Activated T-cell treated with anti-CD3 and anti-CD28 coated beads, Interleukin-2, amount 50 U/mL, for 48 hours (primary cell): ENCODE measurements at regions not wholly inside any gene's neighbourhood (a gene's known extent, or its start where the extent isn't known, plus 50 kb on each side); places are given as distances from the start of the nearest gene placed in this dataset.
"Not testable (repeated sequence)": the region's sequence is repeated elsewhere in the genome, so short reads cannot be mapped to it uniquely, and the experiment has no call there.

Experiments
- DNase-seq, 2 experiments: peaks; one replicate each; pipeline ENCODE4 v3.0.0-alpha.2; 2020

- DNase-seq: no peak
Measured at GRCh38 chr10:126722726-126723125, 52.2 kb upstream of the C10orf90 start.

DNA sequence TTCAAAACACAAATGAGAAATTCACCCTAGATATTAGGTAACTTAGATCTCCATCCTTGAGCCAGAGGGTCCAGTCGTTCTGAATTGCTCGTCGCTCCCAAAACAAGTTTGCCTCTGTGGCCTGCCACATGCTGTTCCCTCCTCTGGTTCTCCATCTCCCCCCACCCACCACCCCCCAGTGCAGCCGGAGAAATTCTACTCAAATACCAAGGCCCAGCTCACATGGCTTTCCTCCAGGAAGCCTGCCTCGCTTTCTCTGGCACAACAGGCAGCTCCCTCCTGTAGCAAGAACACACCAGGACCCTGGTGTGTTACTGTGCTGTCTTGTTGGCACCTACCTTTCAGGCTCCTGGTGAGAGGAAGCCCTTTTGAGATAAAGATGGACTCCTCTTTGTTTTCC is 52.7 kb upstream of the C10orf90 start:
- DNase-seq: no peak

GRCh38 chr10:126729314-126729870 is 58.9 kb upstream of the C10orf90 start:
- no peak for DNase-seq

- DNase-seq: no peak
Measured at GRCh38 chr10:126730856-126731609, 60.5 kb upstream of the C10orf90 start.

DNA sequence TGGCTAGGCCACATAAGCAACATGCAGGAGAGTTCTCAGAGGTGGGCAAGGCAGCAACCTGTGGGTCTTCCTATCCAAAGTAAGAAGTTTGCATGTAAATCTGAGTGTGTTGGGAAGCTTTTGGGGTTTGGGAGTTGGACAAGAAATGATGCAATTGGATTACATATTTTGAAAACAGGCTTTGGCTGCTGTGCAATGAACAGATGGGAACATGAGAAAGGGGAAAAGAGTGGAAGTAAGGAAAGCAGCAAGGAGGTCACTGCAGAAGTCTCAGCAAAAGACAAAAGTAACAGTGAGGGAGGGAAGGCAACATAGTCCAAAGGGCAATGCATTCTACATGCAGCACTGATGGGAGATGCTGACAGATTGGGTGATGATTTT is 61.1 kb upstream of the C10orf90 start:
- no peak for DNase-seq

DNA sequence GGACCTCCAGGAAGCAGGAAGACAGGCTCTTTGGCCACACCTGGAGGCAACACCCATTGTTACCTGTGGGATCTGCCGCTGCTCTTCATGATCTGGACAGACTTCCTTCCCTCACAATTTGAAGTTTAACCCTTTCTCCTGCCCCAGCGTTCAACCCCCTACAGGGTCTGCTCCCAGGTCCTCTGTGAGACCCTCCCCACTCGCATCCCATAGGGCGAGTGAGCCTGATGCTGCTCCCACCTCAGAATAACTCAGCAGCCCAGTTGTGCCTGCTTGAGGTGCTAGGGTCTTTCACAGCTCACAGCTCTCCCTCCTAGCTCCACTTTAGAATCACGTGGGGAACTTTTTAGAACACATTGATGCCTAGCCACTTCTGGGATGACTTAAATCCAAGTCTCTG is 61.8 kb upstream of the C10orf90 start:
- no peak for DNase-seq

GRCh38 chr10:126732868-126733267 is 62.4 kb upstream of the C10orf90 start:
- no peak for DNase-seq

GRCh38 chr10:126734015-126734414 is 63.5 kb upstream of the C10orf90 start:
- DNase-seq: no peak

DNA sequence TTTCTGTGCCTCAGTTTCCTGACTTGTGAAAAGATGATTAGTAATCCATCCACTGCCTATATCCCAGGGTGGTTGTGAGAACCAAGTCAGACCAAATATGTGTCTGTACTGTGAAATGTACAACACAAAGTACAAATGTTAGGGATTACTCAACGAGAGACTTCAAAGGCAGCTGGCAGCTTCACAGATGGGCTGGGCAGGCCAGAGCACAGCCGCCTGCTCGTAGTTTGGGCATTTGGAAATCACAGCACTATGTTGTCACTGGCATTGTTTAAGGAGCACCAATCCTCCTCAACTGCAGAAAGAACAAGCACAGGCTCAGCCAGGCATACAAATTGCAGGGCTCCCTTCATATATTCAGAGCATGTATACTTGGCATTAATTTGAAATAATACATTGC is 64.5 kb upstream of the C10orf90 start:
- DNase-seq: no peak

GRCh38 chr10:126736142-126736541 is 65.6 kb upstream of the C10orf90 start:
- no peak for DNase-seq

- no peak for DNase-seq
Measured at GRCh38 chr10:126736727-126737126, 66.2 kb upstream of the C10orf90 start.

DNA sequence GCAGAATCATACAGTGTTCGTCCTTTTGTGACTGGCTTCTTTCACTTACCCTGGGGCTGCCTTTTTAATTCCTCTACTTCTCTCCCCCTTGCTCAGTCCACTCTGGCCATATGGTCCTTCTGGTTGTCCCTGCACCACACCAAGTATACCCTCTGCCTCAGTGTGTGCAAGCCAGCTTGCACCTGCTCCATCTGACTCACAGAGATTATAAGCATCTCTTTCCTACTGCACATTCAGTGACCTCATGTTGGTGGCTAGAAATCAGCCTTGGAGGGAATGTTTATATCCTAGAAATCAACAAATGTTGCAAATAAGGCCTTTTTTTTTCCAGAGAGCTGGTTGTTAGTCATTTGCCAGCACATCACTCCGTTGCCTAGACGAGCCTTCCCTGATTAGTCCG is 67.5 kb upstream of the C10orf90 start:
- DNase-seq: no peak

DNA sequence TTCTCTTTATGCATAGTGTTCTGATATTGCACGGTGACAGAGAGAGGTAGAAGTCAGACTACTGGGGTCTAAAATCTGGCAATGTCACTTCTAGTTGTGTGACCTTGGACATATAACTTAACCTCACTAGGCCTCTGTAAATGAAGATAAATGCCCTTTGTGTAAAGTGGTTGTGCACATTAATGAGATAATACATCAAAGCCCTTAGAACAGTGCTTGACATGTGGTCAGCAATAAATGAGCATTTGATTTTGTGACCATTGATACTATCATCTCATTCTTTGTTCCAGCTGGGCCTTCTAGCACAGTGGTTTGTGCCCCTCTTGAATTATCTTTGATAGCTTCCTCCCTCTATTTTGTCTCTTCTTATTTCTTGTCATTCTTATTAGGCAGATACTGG is 74.1 kb upstream of the C10orf90 start:
- DNase-seq: no peak

DNA sequence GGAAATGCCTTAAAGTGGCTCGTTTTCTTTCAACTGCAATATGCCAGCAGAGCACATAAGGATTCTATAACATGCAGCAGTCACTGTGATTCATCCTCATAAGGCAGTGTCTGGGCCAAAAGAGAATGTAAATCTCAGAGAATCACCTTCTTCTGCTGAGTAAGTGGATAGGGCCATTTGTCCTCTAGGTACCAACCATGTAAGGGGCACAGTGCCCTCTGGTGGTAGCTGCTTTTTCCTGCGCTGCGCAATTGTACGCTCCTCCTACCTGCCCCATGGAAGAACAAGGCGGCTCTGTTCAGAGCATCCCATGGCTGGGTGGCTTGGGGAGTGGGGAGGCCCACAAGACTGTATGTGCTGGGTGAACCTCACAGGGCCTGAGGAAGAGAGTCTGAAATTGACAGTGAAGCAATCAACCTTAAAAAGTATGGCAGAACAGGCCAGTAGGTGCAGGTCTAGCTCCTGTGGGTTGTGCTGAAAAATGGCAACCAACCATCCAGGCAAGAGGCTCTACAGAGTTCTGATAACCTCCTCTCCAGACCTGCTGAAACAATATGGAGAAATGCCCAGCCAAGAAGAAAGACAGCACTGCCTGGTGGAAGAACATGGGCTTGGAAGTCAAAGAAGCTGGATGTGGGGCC is 78.6 kb upstream of the C10orf90 start:
- DNase-seq: peak; percentile 63 to 67

DNA sequence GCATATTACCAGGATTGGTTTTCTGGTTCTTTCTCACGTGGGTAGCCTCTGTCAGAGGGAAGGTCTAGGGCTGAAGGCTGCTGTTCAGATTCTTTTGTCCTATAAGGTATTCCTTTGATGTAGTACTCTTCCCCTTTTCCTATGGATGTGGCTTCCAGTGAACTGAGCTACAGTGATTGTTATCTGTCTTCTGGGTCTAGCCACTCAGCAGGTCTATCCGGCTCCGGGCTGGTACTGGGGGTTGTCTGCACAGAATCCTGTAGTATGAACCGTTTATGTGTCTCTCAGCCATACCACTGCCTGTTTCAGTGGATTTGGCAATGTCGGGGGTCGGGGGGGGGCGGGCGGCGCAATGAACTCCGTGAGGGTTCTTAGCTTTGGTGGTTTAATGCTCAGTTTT is 84.5 kb upstream of the C10orf90 start:
- no peak for DNase-seq

DNA sequence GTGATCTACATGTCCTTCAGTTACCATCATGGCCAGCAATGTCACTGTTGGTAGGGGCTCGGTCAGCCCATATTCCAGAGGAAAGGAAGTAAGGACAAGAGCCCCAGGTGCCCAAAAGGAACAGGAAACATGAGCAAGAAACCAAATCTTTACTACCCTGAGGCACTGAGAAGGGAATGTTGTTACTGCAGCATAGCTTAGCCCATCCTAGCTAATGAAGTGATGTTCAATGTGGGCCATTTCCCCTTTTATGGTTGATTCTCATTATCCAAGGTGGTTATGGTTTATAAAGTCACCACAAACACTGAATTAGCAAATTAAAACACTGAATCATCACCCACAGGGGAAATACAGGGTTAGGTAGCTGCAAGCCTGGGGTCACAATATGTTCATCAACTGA is 88.4 kb upstream of the C10orf90 start:
- no peak for DNase-seq

GRCh38 chr10:126759531-126759930 is 89.0 kb upstream of the C10orf90 start:
- no peak for DNase-seq

GRCh38 chr10:126766646-126767045 is 96.2 kb upstream of the C10orf90 start:
- DNase-seq: not testable (repeated sequence)

- no peak for DNase-seq
Measured at GRCh38 chr10:126770809-126771208, 100.3 kb upstream of the C10orf90 start.

GRCh38 chr10:126776168-126776567 is 105.7 kb upstream of the C10orf90 start:
- no peak for DNase-seq

DNA sequence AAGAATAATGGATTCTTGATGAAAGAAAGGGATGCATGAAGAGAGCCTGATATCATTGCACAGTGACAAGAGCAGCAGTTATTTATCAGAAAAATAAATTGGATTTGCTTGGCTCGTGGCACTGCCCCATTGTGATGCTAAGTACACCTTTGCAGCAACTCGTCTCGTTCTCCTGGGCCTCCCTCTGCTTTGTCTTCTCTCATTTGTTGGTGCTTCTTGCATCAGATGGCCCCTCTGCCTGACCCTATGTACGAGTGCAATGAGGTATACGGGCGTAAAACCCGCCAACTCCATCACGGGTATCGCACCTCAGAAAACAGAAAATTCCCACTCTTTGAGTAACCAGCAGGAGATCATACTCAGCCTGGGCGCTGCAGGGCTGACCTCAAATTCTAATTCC is 107.2 kb upstream of the C10orf90 start:
- DNase-seq: no peak

- no peak for DNase-seq
Measured at GRCh38 chr10:126781450-126782216, 111.1 kb upstream of the C10orf90 start.

GRCh38 chr10:126783806-126784557 is 113.5 kb upstream of the C10orf90 start:
- DNase-seq: no peak
